Calu3 (cell line): ENCODE measurements at regions not wholly inside any gene's neighbourhood (a gene's known extent, or its start where the extent isn't known, plus 50 kb on each side); places are given as distances from the start of the nearest gene placed in this dataset.

Experiments
- BruUV-seq: library from RNA; stranded (reverse); fragments of 400-500 nt; replicated peaks from 2 replicates; lab custom pipeline; 2021; lab: Mats Ljungman, UMichigan
- CTCF ChIA-PET: fragments of 300-600 bp; sonication (Branson Sonifier 250); formaldehyde crosslinking; loops from one replicate; lab custom pipeline; 2022; ENCODE audit warnings: antibody characterized with exemption; lab: Charles Lee
- DNase-seq: peaks from one replicate; pipeline ENCODE4 v3.0.0; 2022
- H3K27ac Mint-ChIP-seq: one replicate; pipeline ENCODE4 v1.8.0; 2022; ENCODE audit warnings: mixed read lengths; ENCODE audit not compliant: unreplicated experiment
- H3K27me3 Mint-ChIP-seq: one replicate; pipeline ENCODE4 v1.8.0; 2022; ENCODE audit warnings: mixed read lengths; ENCODE audit not compliant: unreplicated experiment
- H3K36me3 Mint-ChIP-seq: one replicate; pipeline ENCODE4 v1.8.0; 2022; ENCODE audit warnings: mild to moderate bottlenecking, moderate library complexity, mixed read lengths; ENCODE audit not compliant: insufficient read depth, unreplicated experiment
- H3K4me1 Mint-ChIP-seq: one replicate; pipeline ENCODE4 v1.8.0; 2022; ENCODE audit warnings: mild to moderate bottlenecking, low read depth, mixed read lengths; ENCODE audit not compliant: unreplicated experiment
- H3K4me3 Mint-ChIP-seq: one replicate; pipeline ENCODE4 v1.8.0; 2022; ENCODE audit warnings: mild to moderate bottlenecking, low read depth, moderate library complexity, mixed read lengths; ENCODE audit not compliant: unreplicated experiment
- H3K9me3 Mint-ChIP-seq: one replicate; pipeline ENCODE4 v1.8.0; 2022; ENCODE audit warnings: low read depth, mixed read lengths; ENCODE audit not compliant: unreplicated experiment
- intact Hi-C: fragments of 100-400 bp; cut with micrococcal nuclease; formaldehyde crosslinking; loops from one replicate; pipeline ENCODE4 v1.10.0; 2022; ENCODE audit not compliant: unreplicated experiment
- TF ChIP-seq, protein P1 (sequence below): fragments of 200-600 bp; IDR thresholded peaks from one replicate; pipeline ENCODE4 v1.8.0; 2022; ENCODE audit warnings: antibody characterized with exemption; ENCODE audit not compliant: unreplicated experiment

DNA sequence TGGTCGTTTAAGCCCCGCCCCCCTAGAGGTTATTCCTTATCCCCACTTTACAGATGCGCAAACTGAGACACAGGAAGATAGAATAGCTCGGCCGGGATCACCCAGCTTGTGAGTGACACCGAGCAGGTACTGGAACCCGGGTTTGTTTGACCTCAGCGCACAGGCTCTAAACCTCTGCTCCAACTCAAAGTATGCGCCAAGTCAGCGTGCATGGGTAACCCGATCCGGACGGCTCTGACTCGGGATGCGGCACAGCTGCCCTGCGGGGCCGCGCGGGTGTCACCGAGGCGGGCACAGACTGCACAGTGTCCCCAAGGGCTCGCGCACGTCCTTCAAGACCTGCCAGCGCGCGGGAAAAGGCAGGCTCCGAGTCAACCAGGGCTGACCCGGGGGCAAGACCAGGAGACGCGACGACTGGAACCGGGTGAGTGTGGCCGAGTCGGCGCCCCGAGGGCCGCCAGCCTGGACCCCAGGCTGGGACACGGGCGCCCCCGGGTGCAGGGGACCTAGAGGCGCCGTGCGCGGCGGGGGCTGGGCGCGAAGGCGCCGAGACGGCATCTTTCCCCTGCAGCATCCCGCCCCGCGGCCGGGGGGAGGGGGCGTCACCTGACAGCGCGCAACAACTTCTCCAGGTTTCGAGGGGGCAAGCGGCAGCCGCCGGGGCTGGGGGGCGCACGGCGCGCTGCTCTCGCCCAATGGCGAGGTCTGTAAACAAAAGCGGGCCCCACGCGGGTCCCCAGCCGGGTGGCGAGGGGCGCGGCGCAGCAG, 101.9 kb upstream of the SOD1 start:
- Mint-ChIP-seq H3K36me3 (peaks cover 28% of the 10 kb centered on the region), H3K27ac (no peak overlapping the region), H3K4me1 (peaks cover 38% of the 10 kb centered on the region), H3K9me3 (no peaks in the 10 kb centered on the region), H3K4me3 (peak overlapping the region; percentile 81), H3K27me3 (no peaks in the 10 kb centered on the region)
- CTCF ChIA-PET, result no interaction called here
- DNase-seq, result no peak
- intact Hi-C loops, result loop anchor here (5.0 kb wide), 1 partner anchor 205 kb away; no protein-coding TSS in a partner anchor
- no TSS peak for BruUV-seq
- TF ChIP-seq, protein P1, sequence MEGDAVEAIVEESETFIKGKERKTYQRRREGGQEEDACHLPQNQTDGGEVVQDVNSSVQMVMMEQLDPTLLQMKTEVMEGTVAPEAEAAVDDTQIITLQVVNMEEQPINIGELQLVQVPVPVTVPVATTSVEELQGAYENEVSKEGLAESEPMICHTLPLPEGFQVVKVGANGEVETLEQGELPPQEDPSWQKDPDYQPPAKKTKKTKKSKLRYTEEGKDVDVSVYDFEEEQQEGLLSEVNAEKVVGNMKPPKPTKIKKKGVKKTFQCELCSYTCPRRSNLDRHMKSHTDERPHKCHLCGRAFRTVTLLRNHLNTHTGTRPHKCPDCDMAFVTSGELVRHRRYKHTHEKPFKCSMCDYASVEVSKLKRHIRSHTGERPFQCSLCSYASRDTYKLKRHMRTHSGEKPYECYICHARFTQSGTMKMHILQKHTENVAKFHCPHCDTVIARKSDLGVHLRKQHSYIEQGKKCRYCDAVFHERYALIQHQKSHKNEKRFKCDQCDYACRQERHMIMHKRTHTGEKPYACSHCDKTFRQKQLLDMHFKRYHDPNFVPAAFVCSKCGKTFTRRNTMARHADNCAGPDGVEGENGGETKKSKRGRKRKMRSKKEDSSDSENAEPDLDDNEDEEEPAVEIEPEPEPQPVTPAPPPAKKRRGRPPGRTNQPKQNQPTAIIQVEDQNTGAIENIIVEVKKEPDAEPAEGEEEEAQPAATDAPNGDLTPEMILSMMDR, result no peak

DNA sequence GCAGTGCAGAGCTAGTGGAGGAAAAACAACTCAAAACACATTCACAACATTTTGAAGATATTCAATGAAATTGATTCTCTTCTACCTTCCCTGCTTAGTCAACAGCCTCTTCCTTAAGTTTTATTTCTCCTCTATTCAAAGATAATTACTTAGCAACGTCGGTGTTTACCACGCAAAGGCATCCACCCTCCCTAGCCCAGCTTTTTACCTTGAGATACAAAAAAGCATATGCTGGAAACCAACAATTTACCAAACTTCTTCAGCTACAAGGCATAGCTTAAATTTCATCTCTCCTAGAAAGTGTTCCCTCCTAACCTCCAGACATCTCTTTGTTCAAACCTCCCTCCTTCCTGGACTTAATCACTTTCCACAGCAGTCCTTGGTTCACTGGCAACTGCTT, 102.8 kb upstream of the SOD1 start:
- BruUV-seq, result TSS peak; percentile 40

DNA sequence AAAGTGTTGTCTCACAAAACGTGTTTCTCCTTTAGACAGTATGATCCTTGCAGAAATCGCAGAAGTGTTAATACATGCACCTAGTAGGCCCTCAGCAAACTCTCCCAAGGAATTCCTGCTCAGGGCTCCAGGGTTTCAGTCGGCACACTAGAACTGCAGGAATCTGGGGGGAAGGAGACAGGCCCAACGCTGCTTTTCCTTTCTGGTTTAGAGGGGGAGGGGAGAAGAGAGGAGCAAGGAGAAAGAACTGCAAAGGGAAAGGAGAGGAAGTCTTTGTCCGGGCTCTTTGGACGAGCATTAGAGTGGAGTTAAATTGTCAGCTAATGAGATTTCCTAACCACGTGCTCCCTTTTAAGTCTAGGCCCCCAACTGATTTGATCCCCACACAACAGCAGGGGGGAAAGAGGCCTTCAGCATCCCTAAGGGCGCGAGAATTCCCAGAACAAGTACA, 103.7 kb upstream of the SOD1 start:
- Mint-ChIP-seq H3K36me3 (peaks cover 28% of the 10 kb centered on the region), H3K4me3 (no peak overlapping the region), H3K9me3 (no peaks in the 10 kb centered on the region), H3K27me3 (no peaks in the 10 kb centered on the region), H3K27ac (no peak overlapping the region), H3K4me1 (peaks cover 38% of the 10 kb centered on the region)
- TF ChIP-seq, protein P1, result no peak
- CTCF ChIA-PET, result no interaction called here
- intact Hi-C loops, result loop anchor here (5.0 kb wide), 1 partner anchor 203 kb away; no protein-coding TSS in a partner anchor
- DNase-seq, result no peak
- no TSS peak for BruUV-seq

More for the DNA sequence above, 102.8 kb upstream of the SOD1 start:
- intact Hi-C loops, result loop anchor here (5.0 kb wide), 1 partner anchor 204 kb away; no protein-coding TSS in a partner anchor
- Mint-ChIP-seq H3K36me3 (peaks cover 28% of the 10 kb centered on the region), H3K4me3 (peak overlapping the region; percentile 81), H3K27me3 (no peaks in the 10 kb centered on the region), H3K27ac (no peak overlapping the region), H3K4me1 (peaks cover 38% of the 10 kb centered on the region), H3K9me3 (no peaks in the 10 kb centered on the region)
- TF ChIP-seq, protein P1, result no peak
- CTCF ChIA-PET, result no interaction called here
- DNase-seq, result no peak

DNA sequence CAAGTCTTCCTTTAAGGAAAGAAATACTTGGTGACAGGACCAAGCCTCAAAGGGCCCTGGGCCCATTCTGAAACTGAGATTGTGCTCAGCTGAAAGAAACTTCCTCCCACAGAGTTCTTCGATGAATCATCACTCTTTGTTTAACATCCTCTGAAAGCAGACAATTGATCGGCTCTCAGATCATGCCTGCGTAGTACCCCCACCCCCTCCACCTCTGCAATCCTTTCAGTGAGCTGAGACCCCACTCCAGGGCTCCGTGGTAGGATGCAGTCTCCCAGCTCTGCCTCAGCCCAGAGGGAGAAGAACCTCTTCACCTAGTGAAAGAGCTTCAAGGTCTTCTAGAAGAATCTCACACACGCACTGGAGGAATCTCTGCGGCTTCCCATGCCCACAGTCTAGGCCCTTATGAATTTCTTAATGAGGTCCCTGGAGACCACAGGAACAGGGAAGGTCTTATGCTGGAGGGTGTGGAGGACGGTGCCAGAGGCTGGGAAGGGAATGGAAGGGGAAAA, 104.9 kb upstream of the SOD1 start:
- intact Hi-C loops, result loop anchor here (5.0 kb wide), 1 partner anchor 202 kb away; no protein-coding TSS in a partner anchor
- CTCF ChIA-PET, result no interaction called here
- Mint-ChIP-seq H3K36me3 (peaks cover 20% of the 10 kb centered on the region), H3K27me3 (no peaks in the 10 kb centered on the region), H3K4me3 (peak overlapping the region; percentile 33), H3K9me3 (no peaks in the 10 kb centered on the region), H3K27ac (peak overlapping the region; percentile 57), H3K4me1 (peaks cover 29% of the 10 kb centered on the region)
- TF ChIP-seq, protein P1, result no peak
- DNase-seq, result peak; percentile 4
- no TSS peak for BruUV-seq
